ENCODE measurements at regions not wholly inside any gene's neighbourhood (a gene's known extent, or its start where the extent isn't known, plus 50 kb on each side); places are given as distances from the start of the nearest gene placed in this dataset.
"Not testable (repeated sequence)": the region's sequence is repeated elsewhere in the genome, so short reads cannot be mapped to it uniquely, and the experiment has no call there.

GRCh38 chr5:148887123-148887881 lies 60.9 kb downstream of the ADRB2 start (continued):
- TF ChIP-seq REST (IDR thresholded peaks at IDR 0.05; ENCODE audit: low read depth, low read length) (no peak), GABPA (IDR thresholded peaks at IDR 0.05; ENCODE audit: low read depth) (no peak), MXI1 (IDR thresholded peaks at IDR 0.05; ENCODE audit: low read depth, low read length) (no peak)

GRCh38 chr5:148889936-148890335 lies 63.5 kb downstream of the ADRB2 start:
- POLR2A ChIA-PET; H3K79me2 ChIP-seq (ENCODE audit: insufficient read depth); DNase-seq; H3K9ac ChIP-seq; H3K36me3 ChIP-seq (replicated peaks in 1 of 2; ENCODE audit: control insufficient read depth in 1 of 2, insufficient read depth in 2 of 2, low read length in 1 of 2); H2AFZ ChIP-seq (ENCODE audit: low read depth); H3K9me2 ChIP-seq; H4K20me1 ChIP-seq (ENCODE audit: insufficient read depth); H3K4me3 ChIP-seq (ENCODE audit: low read depth in 2 of 2, low read length in 1 of 2); H3F3A ChIP-seq (replicated peaks; ENCODE audit: insufficient read depth); H3K4me1 ChIP-seq (ENCODE audit: control insufficient read depth in 1 of 2, insufficient read depth in 2 of 2, low read depth in 1 of 2, low read length in 1 of 2); H3K27ac ChIP-seq (ENCODE audit: low read depth in 2 of 2, low read length in 1 of 2); CTCF ChIA-PET; H3K4me2 ChIP-seq; H3K9me3 ChIP-seq; H3K27me3 ChIP-seq (ENCODE audit: insufficient read depth): not testable (repeated sequence)
- 38% methylated on average over 5 of the region's 5 CpGs for WGBS (ENCODE audit: low lambda C conversion rate)

GRCh38 chr5:148895441-148895840 lies 69.0 kb downstream of the ADRB2 start:
- H3K79me2 ChIP-seq (ENCODE audit: insufficient read depth); POLR2A ChIA-PET: not testable (repeated sequence)
- CTCF ChIA-PET = interaction anchor here (1.3 kb wide), 1 partner anchor 140 kb away, joined by 3 read pairs; no protein-coding TSS in a partner anchor

GRCh38 chr5:148897842-148898241 lies 71.4 kb downstream of the ADRB2 start:
- H2AFZ ChIP-seq (ENCODE audit: low read depth) = no peak overlapping the region
- H3K9me2 ChIP-seq = no peaks in the 10 kb centered on the region
- H3K4me1 ChIP-seq (ENCODE audit: control insufficient read depth in 1 of 2, insufficient read depth in 2 of 2, low read depth in 1 of 2, low read length in 1 of 2) = no peaks in the 10 kb centered on the region
- no peak overlapping the region for H3K27ac ChIP-seq (ENCODE audit: low read depth in 2 of 2, low read length in 1 of 2)
- DNase-seq = no peak
- H3K9ac ChIP-seq = no peak overlapping the region
- ChIA-PET POLR2A (no interaction called here), CTCF (no interaction called here)
- no peak overlapping the region for H3K4me3 ChIP-seq (ENCODE audit: low read depth in 2 of 2, low read length in 1 of 2)
- WGBS (ENCODE audit: low lambda C conversion rate) = 72% methylated on average over 9 of the region's 9 CpGs
- H3K27me3 ChIP-seq (ENCODE audit: insufficient read depth) = no peaks in the 10 kb centered on the region
- H3F3A ChIP-seq (replicated peaks; ENCODE audit: insufficient read depth) = no peaks in the 10 kb centered on the region
- H3K9me3 ChIP-seq = no peaks in the 10 kb centered on the region; the same call in 1 of the 2 replicates
- H3K79me2 ChIP-seq (ENCODE audit: insufficient read depth) = no peaks in the 10 kb centered on the region
- no peaks in the 10 kb centered on the region for H3K36me3 ChIP-seq (replicated peaks in 1 of 2; ENCODE audit: control insufficient read depth in 1 of 2, insufficient read depth in 2 of 2, low read length in 1 of 2)
- H3K4me2 ChIP-seq = no peak overlapping the region
- H4K20me1 ChIP-seq (ENCODE audit: insufficient read depth) = no peaks in the 10 kb centered on the region
- TF ChIP-seq FOXM1 (IDR thresholded peaks at IDR 0.05; ENCODE audit: low read depth) (no peak), USF1 (IDR thresholded peaks at IDR 0.05; ENCODE audit: borderline replicate concordance, low read depth) (no peak), CHD2 (IDR thresholded peaks at IDR 0.05; ENCODE audit: low read length, partially characterized antibody) (no peak), FOSL2 (IDR thresholded peaks at IDR 0.05; ENCODE audit: borderline replicate concordance, low read depth) (no peak), PBX3 (IDR thresholded peaks at IDR 0.05) (no peak), GATA2 (CRISPR knock-in tag; IDR thresholded peaks at IDR 0.05) (no peak), FOXJ3 (CRISPR knock-in tag; IDR thresholded peaks at IDR 0.05) (no peak), CTCF (IDR thresholded peaks at IDR 0.05) (no peak), NRF1 (IDR thresholded peaks at IDR 0.05; ENCODE audit: low read depth, low read length) (no peak), TCF12 (IDR thresholded peaks at IDR 0.05) (no peak)

More at GRCh38 chr5:148895441-148895840, 69.0 kb downstream of the ADRB2 start:
- not testable (repeated sequence) for H3K27me3 ChIP-seq (ENCODE audit: insufficient read depth); H3K4me1 ChIP-seq (ENCODE audit: control insufficient read depth in 1 of 2, insufficient read depth in 2 of 2, low read depth in 1 of 2, low read length in 1 of 2); DNase-seq; H3K36me3 ChIP-seq (replicated peaks in 1 of 2; ENCODE audit: control insufficient read depth in 1 of 2, insufficient read depth in 2 of 2, low read length in 1 of 2); H3K4me2 ChIP-seq; H3F3A ChIP-seq (replicated peaks; ENCODE audit: insufficient read depth); H2AFZ ChIP-seq (ENCODE audit: low read depth); H3K9me3 ChIP-seq; H3K9ac ChIP-seq; H3K27ac ChIP-seq (ENCODE audit: low read depth in 2 of 2, low read length in 1 of 2); H3K9me2 ChIP-seq; H4K20me1 ChIP-seq (ENCODE audit: insufficient read depth); H3K4me3 ChIP-seq (ENCODE audit: low read depth in 2 of 2, low read length in 1 of 2)
- 79% methylated on average over 1 of the region's 1 CpG for WGBS (ENCODE audit: low lambda C conversion rate)
